AG04450 (cell line): ENCODE measurements at regions not wholly inside any gene's neighbourhood (a gene's known extent, or its start where the extent isn't known, plus 50 kb on each side); places are given as distances from the start of the nearest gene placed in this dataset.

Experiments
- CTCF ChIA-PET: fragments of 300-600, 350-600 bp; formaldehyde crosslinking; extraction: SDS; loops from one replicate; lab custom pipeline; 2022; ENCODE audit warnings: antibody characterized with exemption, inconsistent platforms; lab: Charles Lee
- POLR2A ChIA-PET: fragments of 350-600 bp; formaldehyde crosslinking; extraction: SDS; loops from one replicate; lab custom pipeline; 2021; ENCODE audit warnings: antibody characterized with exemption, inconsistent platforms; lab: Yijun Ruan, JAX
- DNase-seq: peaks from one replicate; pipeline ENCODE4 v3.0.0-alpha.2; 2011; ENCODE audit warnings: low read depth, low spot score
- H3K27ac ChIP-seq: one replicate; pipeline ENCODE4 v1.5.1; 2012; ENCODE audit warnings: low read depth, low read length, control low read depth
- H3K27me3 ChIP-seq: one replicate; pipeline ENCODE4 v1.6.0; 2012; ENCODE audit warnings: low read length; ENCODE audit not compliant: control insufficient read depth, insufficient read depth
- H3K4me3 ChIP-seq: 2 replicates; pipeline ENCODE4 v1.5.1; 2011; ENCODE audit warnings: mild to moderate bottlenecking, low read depth, low read length, control low read depth
- H3K9me3 ChIP-seq: 2 replicates; pipeline ENCODE4 v1.5.1; 2012; ENCODE audit warnings: low read length; ENCODE audit not compliant: control insufficient read depth, insufficient read depth
- TF ChIP-seq, protein P1 (sequence below): IDR thresholded peaks from 2 replicates; pipeline ENCODE4 v1.5.1; 2011; ENCODE audit warnings: low read depth, low read length, control low read depth, inconsistent platforms

- no peaks in the 10 kb centered on the region; the same call in none of the 2 replicates for H3K9me3 ChIP-seq
- DNase-seq: no peak
- no peak overlapping the region for H3K27ac ChIP-seq
- ChIA-PET CTCF (no interaction called here), POLR2A (no interaction called here)
- no peak overlapping the region for H3K4me3 ChIP-seq
- no peaks in the 10 kb centered on the region for H3K27me3 ChIP-seq
- TF ChIP-seq, protein P1, sequence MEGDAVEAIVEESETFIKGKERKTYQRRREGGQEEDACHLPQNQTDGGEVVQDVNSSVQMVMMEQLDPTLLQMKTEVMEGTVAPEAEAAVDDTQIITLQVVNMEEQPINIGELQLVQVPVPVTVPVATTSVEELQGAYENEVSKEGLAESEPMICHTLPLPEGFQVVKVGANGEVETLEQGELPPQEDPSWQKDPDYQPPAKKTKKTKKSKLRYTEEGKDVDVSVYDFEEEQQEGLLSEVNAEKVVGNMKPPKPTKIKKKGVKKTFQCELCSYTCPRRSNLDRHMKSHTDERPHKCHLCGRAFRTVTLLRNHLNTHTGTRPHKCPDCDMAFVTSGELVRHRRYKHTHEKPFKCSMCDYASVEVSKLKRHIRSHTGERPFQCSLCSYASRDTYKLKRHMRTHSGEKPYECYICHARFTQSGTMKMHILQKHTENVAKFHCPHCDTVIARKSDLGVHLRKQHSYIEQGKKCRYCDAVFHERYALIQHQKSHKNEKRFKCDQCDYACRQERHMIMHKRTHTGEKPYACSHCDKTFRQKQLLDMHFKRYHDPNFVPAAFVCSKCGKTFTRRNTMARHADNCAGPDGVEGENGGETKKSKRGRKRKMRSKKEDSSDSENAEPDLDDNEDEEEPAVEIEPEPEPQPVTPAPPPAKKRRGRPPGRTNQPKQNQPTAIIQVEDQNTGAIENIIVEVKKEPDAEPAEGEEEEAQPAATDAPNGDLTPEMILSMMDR: no peak
Measured at GRCh38 chr12:97321621-97322020, 141.0 kb upstream of the RMST start.

DNA sequence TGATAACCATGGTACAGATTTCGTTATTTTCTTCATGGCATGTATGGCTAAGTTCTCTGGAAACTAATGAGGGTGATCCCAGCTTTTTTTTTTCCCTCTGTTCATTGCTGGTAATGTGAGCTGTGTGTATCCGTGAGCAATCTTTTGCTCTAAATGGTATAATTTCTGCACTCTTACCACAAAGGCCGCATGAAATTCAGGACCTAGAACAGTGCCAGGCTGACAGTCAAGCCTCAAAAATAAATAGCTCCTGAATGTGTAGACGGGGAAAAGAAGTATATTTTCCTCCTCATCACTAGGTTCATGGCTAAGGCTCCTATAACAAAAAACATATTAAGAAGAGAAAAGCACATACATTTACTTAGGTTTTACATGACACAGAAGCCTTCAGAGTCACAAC is 140.2 kb upstream of the RMST start:
- H3K9me3 ChIP-seq: no peaks in the 10 kb centered on the region; the same call in none of the 2 replicates
- POLR2A ChIA-PET: no interaction called here
- TF ChIP-seq, protein P1: no peak
- no peaks in the 10 kb centered on the region for H3K27me3 ChIP-seq
- H3K4me3 ChIP-seq: no peak overlapping the region
- H3K27ac ChIP-seq: no peak overlapping the region
- no peak for DNase-seq
- CTCF ChIA-PET: no interaction called here

DNA sequence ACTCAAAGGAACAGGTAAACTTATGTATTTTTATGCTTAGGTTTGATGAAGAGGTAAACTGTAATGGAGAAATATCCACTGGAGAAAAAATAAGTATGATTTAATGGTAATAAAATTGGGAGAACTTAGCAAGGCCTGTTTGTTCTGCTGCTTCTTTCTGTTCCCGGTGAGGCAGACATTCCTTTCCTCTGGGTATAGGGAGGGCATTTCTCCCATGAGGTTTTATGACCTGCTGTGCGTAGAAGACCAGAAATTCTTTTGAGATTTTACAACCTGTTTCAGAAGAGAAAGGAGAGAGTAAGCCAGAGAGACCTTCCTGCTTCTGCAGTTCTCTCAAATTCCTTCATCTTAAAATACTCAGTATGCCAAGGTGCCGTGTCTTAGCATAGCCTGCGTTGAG is 139.4 kb upstream of the RMST start:
- Histone ChIP-seq H3K9me3 (no peaks in the 10 kb centered on the region; the same call in none of the 2 replicates), H3K27ac (no peak overlapping the region), H3K27me3 (no peaks in the 10 kb centered on the region), H3K4me3 (no peak overlapping the region)
- POLR2A ChIA-PET: no interaction called here
- no peak for DNase-seq
- CTCF ChIA-PET: no interaction called here
- TF ChIP-seq, protein P1: no peak

- H3K27ac ChIP-seq: no peak overlapping the region
- H3K27me3 ChIP-seq: no peaks in the 10 kb centered on the region
- TF ChIP-seq, protein P1: no peak
- POLR2A ChIA-PET: no interaction called here
- H3K9me3 ChIP-seq: no peaks in the 10 kb centered on the region; the same call in none of the 2 replicates
- H3K4me3 ChIP-seq: no peak overlapping the region
- CTCF ChIA-PET: no interaction called here
- no peak for DNase-seq
Measured at GRCh38 chr12:97324471-97324870, 138.1 kb upstream of the RMST start.

- no peak for DNase-seq
- POLR2A ChIA-PET: no interaction called here
- no peaks in the 10 kb centered on the region for H3K9me3 ChIP-seq
- no peak overlapping the region for H3K27ac ChIP-seq
- H3K27me3 ChIP-seq: no peaks in the 10 kb centered on the region
- H3K4me3 ChIP-seq: no peak overlapping the region
- CTCF ChIA-PET: interaction anchor here (1.4 kb wide), 1 partner anchor 27 kb away, joined by 3 read pairs; no protein-coding TSS in a partner anchor
- TF ChIP-seq, protein P1: no peak
Measured at GRCh38 chr12:97335115-97335514, 127.5 kb upstream of the RMST start.
